CD4-positive, alpha-beta T cell treated with Interleukin-21 for 1 hour (primary cell): ENCODE measurements at regions not wholly inside any gene's neighbourhood (a gene's known extent, or its start where the extent isn't known, plus 50 kb on each side); places are given as distances from the start of the nearest gene placed in this dataset.
"Not testable (repeated sequence)": the region's sequence is repeated elsewhere in the genome, so short reads cannot be mapped to it uniquely, and the experiment has no call there.

ENCODE experiments used
- DNase-seq: peaks from one replicate; pipeline ENCODE4 v3.0.0-alpha.2; 2020

- DNase-seq, result no peak
Measured at GRCh38 chr20:22823119-22823518, 212.0 kb upstream of the SSTR4 start.

DNA sequence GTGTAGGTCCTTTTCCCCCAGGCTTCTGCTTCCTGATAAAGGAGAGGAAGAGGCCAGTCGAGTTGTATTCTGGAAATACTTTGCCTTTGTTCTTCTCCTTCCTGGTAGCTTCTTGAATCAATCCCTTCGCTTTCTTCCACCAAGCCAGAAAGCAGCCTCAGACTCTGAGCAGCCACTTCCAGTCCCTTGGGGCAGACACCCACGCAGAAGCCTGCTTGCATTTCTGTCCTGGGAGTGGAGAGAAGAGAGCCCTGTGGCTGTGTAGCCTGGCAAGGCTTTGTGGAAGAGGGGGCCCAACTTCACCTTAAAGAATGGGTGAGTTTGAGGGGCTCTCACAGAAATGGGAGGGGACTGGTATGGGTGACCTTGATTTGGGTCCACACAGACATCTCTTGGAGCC, 211.0 kb upstream of the SSTR4 start:
- no peak for DNase-seq

DNA sequence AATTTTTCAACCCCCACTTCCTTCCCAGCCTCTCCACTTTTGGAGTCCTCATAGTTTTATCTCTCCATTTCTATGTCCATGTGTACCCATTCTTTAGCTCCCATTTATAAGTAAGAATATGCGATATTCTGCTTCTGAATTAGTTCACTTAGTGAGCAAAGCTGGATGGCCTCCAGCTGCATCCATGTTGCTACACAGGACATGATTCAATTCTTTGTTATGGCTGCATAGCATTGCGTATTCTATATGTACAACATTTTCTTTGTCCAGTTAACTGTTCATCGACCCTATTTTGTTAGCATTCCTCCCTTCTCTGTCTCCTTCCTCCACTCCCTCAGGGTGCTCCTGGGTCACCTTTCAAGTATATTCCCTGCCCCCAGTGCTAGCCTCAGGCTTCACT, 210.0 kb upstream of the SSTR4 start:
- DNase-seq, result no peak

DNA sequence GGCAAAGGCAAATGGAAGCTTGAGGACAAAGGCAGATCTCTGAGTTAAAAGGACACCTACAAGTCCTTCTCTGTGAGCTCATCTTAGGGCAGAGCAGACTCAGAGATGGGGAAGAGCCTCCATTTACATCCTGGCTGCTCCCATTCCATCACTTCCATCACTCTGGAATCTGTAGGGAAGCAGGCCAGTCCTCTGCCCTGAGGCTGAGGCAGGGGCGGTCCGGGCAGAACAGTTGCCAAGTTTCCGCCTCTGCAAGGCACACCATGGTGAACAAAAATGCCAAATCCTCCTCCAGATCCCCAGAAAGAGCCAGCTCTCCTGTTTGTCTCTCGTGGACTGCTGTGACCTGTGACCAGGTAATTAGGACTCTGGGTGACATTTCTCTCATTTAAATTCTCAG, 209.6 kb upstream of the SSTR4 start:
- DNase-seq, result no peak

GRCh38 chr20:22826306-22827230, 208.5 kb upstream of the SSTR4 start:
- no peak for DNase-seq

- DNase-seq, result no peak
Measured at GRCh38 chr20:22827916-22828315, 207.2 kb upstream of the SSTR4 start.

- DNase-seq, result no peak
Measured at GRCh38 chr20:22829356-22829755, 205.8 kb upstream of the SSTR4 start.

DNA sequence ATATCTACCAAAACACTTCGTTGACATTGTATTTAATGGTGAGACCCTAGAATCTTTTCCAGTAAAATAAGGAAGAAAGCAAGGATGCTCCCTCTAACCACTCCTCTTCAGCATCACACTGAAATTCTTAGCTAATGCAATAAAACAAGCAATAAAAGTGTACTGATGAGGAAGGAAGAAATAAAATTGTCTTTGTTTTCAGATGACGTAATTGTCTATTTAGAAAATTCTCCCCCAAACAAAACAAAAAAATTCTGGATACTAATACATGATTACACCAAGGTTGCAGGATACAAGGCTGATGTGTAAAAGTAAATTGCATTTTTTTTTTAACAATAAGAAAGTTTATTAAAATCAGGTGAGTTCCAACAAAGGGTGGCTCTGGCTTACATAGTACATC, 205.0 kb upstream of the SSTR4 start:
- no peak for DNase-seq

DNA sequence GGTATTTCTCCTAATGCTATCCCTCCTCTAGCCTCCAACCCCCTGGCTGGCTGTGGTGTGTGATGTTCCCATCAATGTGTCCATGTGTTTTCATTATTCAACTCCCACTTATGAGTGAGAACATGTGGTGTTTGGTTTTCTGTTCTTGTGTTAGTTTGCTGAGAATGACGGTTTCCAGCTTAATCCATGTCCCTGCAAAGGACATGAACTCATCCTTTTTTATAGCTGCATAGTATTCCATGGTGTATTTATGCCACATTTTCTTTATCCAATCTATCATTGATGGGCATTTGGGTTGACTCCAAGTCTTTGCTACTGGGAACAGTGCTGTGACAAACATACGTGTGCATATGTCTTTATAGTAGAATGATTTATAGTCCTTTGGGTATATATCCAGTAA, 204.4 kb upstream of the SSTR4 start:
- not testable (repeated sequence) for DNase-seq

DNA sequence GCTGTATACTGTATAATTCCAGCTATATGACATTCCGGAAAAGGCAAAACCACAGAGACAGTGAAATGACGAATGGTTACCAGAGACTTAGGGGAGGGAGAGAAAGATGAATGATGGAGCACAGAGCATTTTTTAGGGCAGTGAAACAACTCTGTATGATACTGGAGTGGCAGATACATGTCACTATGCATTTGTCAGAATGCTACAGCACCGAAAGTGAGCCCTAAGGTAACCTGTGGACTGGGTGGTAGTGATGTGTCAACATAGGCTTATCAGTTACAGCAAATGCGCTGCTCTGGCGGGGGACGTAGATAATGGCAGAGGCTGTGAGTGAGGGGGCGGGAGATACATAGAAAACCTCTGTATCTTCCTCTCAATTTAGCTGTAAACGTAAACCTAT, 201.3 kb upstream of the SSTR4 start:
- no peak for DNase-seq

- no peak for DNase-seq
Measured at GRCh38 chr20:22834651-22835256, 200.4 kb upstream of the SSTR4 start.

DNA sequence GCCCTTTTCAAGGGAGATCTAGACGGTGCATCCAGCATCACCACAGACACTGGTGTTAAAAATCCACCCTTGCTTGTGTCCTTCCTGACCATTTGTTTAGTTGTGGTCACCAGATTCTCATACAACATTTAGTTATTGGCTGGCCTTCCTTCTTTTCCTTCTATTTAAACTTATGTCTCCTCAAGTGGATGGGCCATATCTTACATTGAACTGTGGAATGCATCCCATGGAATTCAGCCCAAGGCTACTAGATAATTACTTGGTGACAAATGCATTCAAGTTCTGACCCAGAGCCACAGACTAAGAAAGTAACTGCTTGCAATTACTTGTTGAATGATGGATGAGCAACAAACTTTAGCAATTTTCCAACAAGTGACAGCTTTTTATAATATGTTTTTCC, 198.9 kb upstream of the SSTR4 start:
- DNase-seq, result no peak

GRCh38 chr20:22836877-22837276, 198.2 kb upstream of the SSTR4 start:
- no peak for DNase-seq

- no peak for DNase-seq
Measured at GRCh38 chr20:22838001-22838400, 197.1 kb upstream of the SSTR4 start.

DNA sequence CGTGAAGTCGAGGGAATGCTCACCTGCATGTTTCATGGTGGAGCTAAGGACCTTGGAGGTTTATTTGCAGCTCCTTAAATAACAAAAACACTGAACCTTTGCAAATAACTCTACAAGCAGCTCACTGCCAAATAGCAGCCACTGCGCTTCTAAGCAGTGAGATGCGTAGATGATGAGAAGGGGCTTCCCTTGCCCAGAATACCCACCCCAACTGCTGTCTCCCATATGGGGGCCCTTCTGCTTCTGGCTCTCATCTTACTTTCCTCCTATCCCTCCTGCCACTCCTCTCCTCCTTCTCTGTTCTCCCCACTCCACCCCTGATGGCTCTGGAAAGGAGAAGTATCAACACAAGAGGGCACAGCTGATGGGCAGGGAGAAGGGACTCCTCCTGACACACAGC, 193.3 kb upstream of the SSTR4 start:
- no peak for DNase-seq

DNA sequence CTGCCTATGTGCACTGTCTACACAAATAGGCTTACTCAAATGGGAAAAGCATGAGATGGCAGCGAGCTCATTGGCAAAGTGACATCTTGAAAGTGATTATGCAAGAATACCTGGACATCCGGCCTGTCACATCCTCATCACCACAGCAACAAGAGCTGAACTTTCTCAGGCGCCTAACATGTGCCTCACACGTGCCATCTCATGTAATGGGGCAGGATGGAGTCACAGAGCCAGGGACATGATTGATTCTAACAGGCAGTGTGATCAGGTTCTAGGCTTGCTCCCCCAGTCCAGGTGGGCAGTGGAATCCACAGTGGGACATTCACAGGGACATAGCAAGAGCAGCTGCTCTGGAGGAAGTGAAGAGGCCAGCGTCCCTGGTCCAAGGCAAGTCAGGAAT, 192.3 kb upstream of the SSTR4 start:
- DNase-seq, result no peak

GRCh38 chr20:22844959-22845358, 190.2 kb upstream of the SSTR4 start:
- DNase-seq, result no peak

DNA sequence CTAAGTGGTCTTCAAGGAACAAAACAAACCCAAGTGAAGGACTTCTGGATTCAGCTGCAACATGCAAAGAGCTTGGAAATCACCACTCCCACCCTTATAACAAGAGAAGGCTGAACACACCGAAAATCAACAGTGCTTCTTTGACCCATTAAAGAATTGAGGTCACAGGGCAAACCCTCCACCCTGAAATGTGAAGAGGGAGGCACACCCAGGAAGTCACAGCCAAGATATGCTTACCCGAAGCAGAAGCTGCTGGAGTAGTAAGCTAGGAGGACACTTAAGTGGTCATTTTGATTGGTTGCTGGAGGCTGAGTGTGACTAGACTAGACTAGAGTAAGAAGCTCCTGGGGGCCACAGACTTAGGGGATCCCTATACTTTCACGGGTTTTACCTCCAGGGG, 188.2 kb upstream of the SSTR4 start:
- DNase-seq, result no peak

GRCh38 chr20:22848364-22848763, 186.7 kb upstream of the SSTR4 start:
- DNase-seq, result no peak

- DNase-seq, result not testable (repeated sequence)
Measured at GRCh38 chr20:22851679-22852346, 183.3 kb upstream of the SSTR4 start.

- no peak for DNase-seq
Measured at GRCh38 chr20:22861231-22861980, 173.7 kb upstream of the SSTR4 start.

DNA sequence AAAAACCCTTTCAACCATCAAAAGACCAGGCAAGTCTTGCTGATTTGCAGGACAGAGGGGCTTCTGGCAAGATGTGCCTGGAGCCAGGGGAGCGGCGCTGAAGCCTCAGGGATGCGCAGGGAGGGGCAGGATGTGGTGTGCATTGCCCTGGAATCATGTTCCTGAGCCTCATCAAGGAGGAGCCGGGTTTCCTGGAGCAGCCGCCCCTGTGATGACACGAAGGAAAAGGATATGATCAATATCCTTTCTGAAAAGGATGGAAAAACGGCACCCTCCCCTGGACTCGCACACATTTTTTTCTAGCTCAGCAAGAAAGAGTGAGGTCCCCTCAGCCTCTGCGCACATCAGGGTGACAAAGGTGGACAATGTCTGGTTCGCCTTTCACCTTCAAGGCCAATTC, 173.1 kb upstream of the SSTR4 start:
- DNase-seq, result no peak

GRCh38 chr20:22862671-22863230, 172.4 kb upstream of the SSTR4 start:
- no peak for DNase-seq
